H1 (cell line): ENCODE measurements at regions not wholly inside any gene's neighbourhood (a gene's known extent, or its start where the extent isn't known, plus 50 kb on each side); places are given as distances from the start of the nearest gene placed in this dataset.

ENCODE experiments used
- CTCF ChIA-PET: fragments of 300-600 bp; sonication (Branson Sonifier 250); formaldehyde crosslinking; loops from one replicate; lab custom pipeline; 2021; ENCODE audit not compliant: partially characterized antibody; lab: Charles Lee
- POLR2A ChIA-PET: fragments of 300-600 bp; sonication (Branson Sonifier 250); formaldehyde crosslinking; loops from one replicate; lab custom pipeline; 2021; ENCODE audit warnings: inconsistent platforms; ENCODE audit not compliant: partially characterized antibody; lab: Charles Lee
- DNase-seq, 2 experiments: peaks; one replicate each; pipeline versions ENCODE4 v3.0.0 to v3.0.0-alpha.2; 2010 to 2022; ENCODE audit warnings: low spot score in 2 of 2, low read depth in 1 of 2, mixed read lengths in 1 of 2
- FAIRE-seq: peaks from 2 replicates; lab custom pipeline; 2011; peaks lifted over from hg19 to GRCh38; lab: Jason Lieb, UNC
- H2AFZ ChIP-seq: 2 replicates; pipeline ENCODE4 v1.8.1; 2012; ENCODE audit warnings: low read length, inconsistent platforms
- H2AK5ac ChIP-seq: 2 replicates; pipeline ENCODE4 v1.6.1; 2013; ENCODE audit warnings: low read depth, low read length
- H2BK120ac ChIP-seq: replicated peaks from 2 replicates; pipeline ENCODE3; 2013; ENCODE audit warnings: low read depth, low read length, inconsistent platforms
- H2BK12ac ChIP-seq: 2 replicates; pipeline ENCODE4 v1.6.1; 2013; ENCODE audit warnings: low read depth, low read length
- H2BK15ac ChIP-seq: 2 replicates; pipeline ENCODE4 v1.6.1; 2013; ENCODE audit warnings: low read length
- H2BK20ac ChIP-seq: 2 replicates; pipeline ENCODE4 v1.6.1; 2013; ENCODE audit warnings: low read length
- H2BK5ac ChIP-seq: 2 replicates; pipeline ENCODE4 v1.6.1; 2013; ENCODE audit warnings: low read depth, low read length
- H3K14ac ChIP-seq: 2 replicates; pipeline ENCODE4 v1.6.1; 2013; ENCODE audit warnings: inconsistent platforms; ENCODE audit not compliant: insufficient read length
- H3K18ac ChIP-seq: 2 replicates; pipeline ENCODE4 v1.6.1; 2013; ENCODE audit warnings: low read length; ENCODE audit errors: extremely low read depth
- H3K23ac ChIP-seq: 2 replicates; pipeline ENCODE4 v1.6.1; 2013; ENCODE audit warnings: inconsistent platforms; ENCODE audit not compliant: insufficient read length
- H3K23me2 ChIP-seq: 2 replicates; pipeline ENCODE4 v1.6.1; 2013; ENCODE audit warnings: low read depth, low read length
- H3K27ac ChIP-seq: 2 replicates; pipeline ENCODE4 v1.6.1; 2011; ENCODE audit warnings: low read depth, low read length, inconsistent platforms
- H3K27me3 ChIP-seq, 4 experiments: replicated peaks in 1 of 4; 1 replicate in 1 of 4; 2 replicates in 3 of 4; pipeline versions ENCODE4 v1.6.1 to v1.8.1; 2011 to 2013; ENCODE audit warnings: low read length in 3 of 4, mild to moderate bottlenecking in 3 of 4, inconsistent platforms in 2 of 4, mixed read lengths in 2 of 4, moderate library complexity in 1 of 4; ENCODE audit not compliant: control insufficient read depth in 3 of 4, insufficient read depth in 3 of 4; ENCODE audit errors: extremely low read depth in 1 of 4
- H3K36me3 ChIP-seq, 4 experiments: 2 replicates each; pipeline versions ENCODE4 v1.6.1 to v1.8.1; 2011 to 2013; ENCODE audit warnings: mild to moderate bottlenecking in 4 of 4, low read length in 3 of 4, moderate library complexity in 2 of 4, control low read depth in 1 of 4, inconsistent platforms in 1 of 4; ENCODE audit not compliant: insufficient read depth in 4 of 4, control insufficient read depth in 2 of 4
- H3K4ac ChIP-seq: replicated peaks from 2 replicates; pipeline ENCODE3; 2013; ENCODE audit warnings: low read length, low read depth, mixed read lengths, inconsistent platforms; ENCODE audit not compliant: insufficient read length
- H3K4me1 ChIP-seq, 4 experiments: replicated peaks in 1 of 4; 1 replicate in 1 of 4; 2 replicates in 3 of 4; pipeline versions ENCODE4 v1.6.1 to v1.8.1; 2011 to 2013; ENCODE audit warnings: low read length in 3 of 4, inconsistent platforms in 2 of 4, mixed read lengths in 1 of 4; ENCODE audit not compliant: insufficient read depth in 4 of 4, control insufficient read depth in 3 of 4
- H3K4me2 ChIP-seq, 2 experiments: 2 replicates each; pipeline versions ENCODE4 v1.6.1 to v1.8.1; 2011 to 2013; ENCODE audit warnings: low read depth in 2 of 2, low read length in 2 of 2, control low read depth in 1 of 2, inconsistent platforms in 1 of 2, mild to moderate bottlenecking in 1 of 2; ENCODE audit not compliant: insufficient read depth in 1 of 2
- H3K4me3 ChIP-seq, 4 experiments: fragments of 200-600, 300-600 bp in 1 of 4; sonication (generic), shearing (Covaris generic), sonication (Bioruptor Twin) in 1 of 4; 2 replicates each; pipeline versions ENCODE4 v1.5.1 to v1.8.1; 2011 to 2016; ENCODE audit warnings: low read length in 4 of 4, low read depth in 3 of 4, control low read depth in 2 of 4, inconsistent platforms in 2 of 4, mild to moderate bottlenecking in 2 of 4, mixed read lengths in 1 of 4, moderate library complexity in 1 of 4; ENCODE audit not compliant: insufficient read depth in 2 of 4; ENCODE audit errors: extremely low read depth in 1 of 4
- H3K56ac ChIP-seq: replicated peaks from 2 replicates; pipeline ENCODE3; 2013; ENCODE audit warnings: low read depth, mild to moderate bottlenecking, mixed read lengths, low read length, inconsistent platforms; ENCODE audit not compliant: insufficient read length
- H3K79me1 ChIP-seq: 2 replicates; pipeline ENCODE4 v1.6.1; 2013; ENCODE audit warnings: low read depth, low read length, control low read depth
- H3K79me2 ChIP-seq, 2 experiments: 2 replicates each; pipeline versions ENCODE4 v1.6.1 to v1.8.1; 2012 to 2013; ENCODE audit warnings: low read length in 2 of 2, mild to moderate bottlenecking in 2 of 2, inconsistent platforms in 1 of 2; ENCODE audit not compliant: insufficient read depth in 2 of 2, control insufficient read depth in 1 of 2
- H3K9ac ChIP-seq, 4 experiments: replicated peaks in 1 of 4; 1 replicate in 1 of 4; 2 replicates in 3 of 4; pipeline versions ENCODE4 v1.6.1 to v1.8.1; 2011 to 2013; ENCODE audit warnings: low read depth in 3 of 4, low read length in 3 of 4, control low read depth in 2 of 4, mild to moderate bottlenecking in 2 of 4, moderate library complexity in 2 of 4, inconsistent platforms in 1 of 4; ENCODE audit errors: extremely low read depth in 1 of 4
- H3K9me3 ChIP-seq, 2 experiments: 2 replicates each; pipeline versions ENCODE4 v1.6.1 to v1.8.1; 2012 to 2013; ENCODE audit warnings: mild to moderate bottlenecking in 2 of 2, moderate library complexity in 2 of 2, control low read depth in 1 of 2, inconsistent platforms in 1 of 2, low read depth in 1 of 2, low read length in 1 of 2, mixed read lengths in 1 of 2; ENCODE audit not compliant: insufficient read depth in 2 of 2
- H4K20me1 ChIP-seq, 2 experiments: replicated peaks in 1 of 2; 2 replicates each; pipeline versions ENCODE3 to v1.8.1; 2011 to 2013; ENCODE audit warnings: inconsistent platforms in 2 of 2, low read length in 2 of 2, mild to moderate bottlenecking in 1 of 2; ENCODE audit not compliant: insufficient read depth in 2 of 2, control insufficient read depth in 1 of 2
- H4K5ac ChIP-seq: 2 replicates; pipeline ENCODE4 v1.6.1; 2013; ENCODE audit warnings: low read length, low read depth, mixed read lengths, inconsistent platforms; ENCODE audit not compliant: insufficient read length
- H4K8ac ChIP-seq: 2 replicates; pipeline ENCODE4 v1.8.0; 2013; ENCODE audit warnings: mild to moderate bottlenecking, moderate library complexity, low read length, inconsistent platforms; ENCODE audit not compliant: insufficient read depth; ENCODE audit errors: extremely low read depth
- H4K91ac ChIP-seq: replicated peaks from 2 replicates; pipeline ENCODE3; 2013; ENCODE audit warnings: low read length, mixed read lengths, inconsistent platforms; ENCODE audit not compliant: insufficient read length
- BRCA1 ChIP-seq: IDR thresholded peaks from 2 replicates; pipeline ENCODE4 v1.6.1; 2012; ENCODE audit warnings: low read depth, low read length, improper control_type of control experiment
- GTF2F1 ChIP-seq: IDR thresholded peaks from 2 replicates; pipeline ENCODE4 v1.6.1; 2012; ENCODE audit warnings: low read depth, low read length, improper control_type of control experiment, borderline replicate concordance
- POU5F1 ChIP-seq: IDR thresholded peaks from 2 replicates; pipeline ENCODE4 v1.6.1; 2011; ENCODE audit warnings: low read depth, mild to moderate bottlenecking, low read length, moderate library complexity
- RBBP5 ChIP-seq: IDR thresholded peaks from 2 replicates; pipeline ENCODE4 v1.7.1; 2012; ENCODE audit warnings: low read depth, mild to moderate bottlenecking, inconsistent platforms, low read length, moderate library complexity, borderline replicate concordance
- SP2 ChIP-seq: IDR thresholded peaks from 2 replicates; pipeline ENCODE4 v1.6.1; 2012; ENCODE audit warnings: mild to moderate bottlenecking, low read length, inconsistent platforms
- ZNF274 ChIP-seq: IDR thresholded peaks from 2 replicates; pipeline ENCODE4 v1.7.0; 2012; ENCODE audit warnings: low read length, borderline replicate concordance; ENCODE audit errors: extremely low read depth
- WGBS, 2 experiments: shearing (Covaris generic) in 1 of 2; methylation state at CpG; one replicate each; pipeline versions ENCODE4 v1.1.6 to v1.1.7; 2013 to 2015; ENCODE audit warnings: low lambda C conversion rate in 2 of 2, mixed read lengths in 2 of 2, inconsistent platforms in 1 of 2, low coverage in 1 of 2, missing lambda C conversion rate in 1 of 2; ENCODE audit not compliant: insufficient replicate concordance in 2 of 2, insufficient coverage in 1 of 2, insufficient read length in 1 of 2; ENCODE audit errors: extremely low coverage in 1 of 2, missing lambda C conversion rate in 1 of 2; 5-methylcytosine and 5-hydroxymethylcytosine counted together

- Histone ChIP-seq H4K20me1 (no peaks in the 10 kb centered on the region), H2BK15ac (no peak overlapping the region), H3K9ac (no peak overlapping the region), H3K36me3 (no peaks in the 10 kb centered on the region), H4K91ac (no peak overlapping the region), H2BK12ac (no peak overlapping the region), H4K8ac (no peak overlapping the region), H3K79me2 (no peaks in the 10 kb centered on the region), H3K4me3 (no peak overlapping the region), H3K4ac (no peak overlapping the region), H2AFZ (0 out of 2 replicates have a peak overlapping the region, but pooled peaks have one; percentile 42), H3K56ac (no peak overlapping the region), H3K18ac (no peak overlapping the region), H3K4me1 (no peaks in the 10 kb centered on the region; a peak in 1 of 7 replicates), H3K23me2 (no peaks in the 10 kb centered on the region), H3K9me3 (no peaks in the 10 kb centered on the region), H4K5ac (no peak overlapping the region), H3K14ac (no peak overlapping the region), H2BK120ac (no peak overlapping the region), H2BK5ac (no peak overlapping the region), H2AK5ac (no peak overlapping the region; the same call in 1 of the 2 replicates), H3K4me2 (no peak overlapping the region), H3K27ac (no peak overlapping the region), H3K23ac (no peak overlapping the region), H3K27me3 (no peaks in the 10 kb centered on the region), H3K79me1 (no peaks in the 10 kb centered on the region), H2BK20ac (no peak overlapping the region)
- no peak for FAIRE-seq
- WGBS, 2 experiments = 87% methylated on average over 15 of the region's 15 CpGs; no CpG with 5 or more reads in 1 of the 2 experiments
- ChIA-PET CTCF (interaction anchor here (1.0 to 2.0 kb wide), 6 partner anchors 11 to 161 kb away, joined by 3 to 6 read pairs (median 3); no protein-coding TSS in a partner anchor), POLR2A (no interaction called here)
- DNase-seq = no peak
- no peak for TF ChIP-seq SP2
- TF ChIP-seq GTF2F1 = no peak
- TF ChIP-seq POU5F1 = no peak
- TF ChIP-seq BRCA1 = no peak
- no peak for TF ChIP-seq RBBP5
- no peak for TF ChIP-seq ZNF274
Measured at GRCh38 chr13:31037874-31038500, 105.5 kb downstream of the TEX26 start.
